Chondrocyte (in vitro differentiated cells): ENCODE measurements at regions not wholly inside any gene's neighbourhood (a gene's known extent, or its start where the extent isn't known, plus 50 kb on each side); places are given as distances from the start of the nearest gene placed in this dataset.

Source experiments
- DNase-seq: peaks from one replicate; pipeline ENCODE4 v3.0.0; 2021; ENCODE audit warnings: mixed read lengths, low spot score
- H3K27ac Mint-ChIP-seq: one replicate; pipeline ENCODE4 v1.8.0; 2021; ENCODE audit warnings: mild to moderate bottlenecking, moderate library complexity, mixed read lengths; ENCODE audit not compliant: unreplicated experiment
- H3K27me3 Mint-ChIP-seq: 2 replicates; pipeline ENCODE4 v1.8.0; 2021; ENCODE audit warnings: low read depth, mixed read lengths
- H3K36me3 Mint-ChIP-seq: 2 replicates; pipeline ENCODE4 v1.8.0; 2021; ENCODE audit warnings: low read depth, mixed read lengths
- H3K4me1 Mint-ChIP-seq: 2 replicates; pipeline ENCODE4 v1.8.0; 2021; ENCODE audit warnings: low read depth, mild to moderate bottlenecking, mixed read lengths
- H3K4me3 Mint-ChIP-seq: one replicate; pipeline ENCODE4 v1.8.0; 2021; ENCODE audit warnings: mild to moderate bottlenecking, moderate library complexity, mixed read lengths; ENCODE audit not compliant: unreplicated experiment
- H3K9me3 Mint-ChIP-seq: 2 replicates; pipeline ENCODE4 v1.8.0; 2021; ENCODE audit warnings: low read depth, mixed read lengths
- TF ChIP-seq, protein P1 (sequence below): fragments of 200-600 bp; sonication (generic); IDR thresholded peaks from 2 replicates; pipeline ENCODE4 v1.5.0; 2021; ENCODE audit warnings: antibody characterized with exemption, mild to moderate bottlenecking, moderate library complexity

DNA sequence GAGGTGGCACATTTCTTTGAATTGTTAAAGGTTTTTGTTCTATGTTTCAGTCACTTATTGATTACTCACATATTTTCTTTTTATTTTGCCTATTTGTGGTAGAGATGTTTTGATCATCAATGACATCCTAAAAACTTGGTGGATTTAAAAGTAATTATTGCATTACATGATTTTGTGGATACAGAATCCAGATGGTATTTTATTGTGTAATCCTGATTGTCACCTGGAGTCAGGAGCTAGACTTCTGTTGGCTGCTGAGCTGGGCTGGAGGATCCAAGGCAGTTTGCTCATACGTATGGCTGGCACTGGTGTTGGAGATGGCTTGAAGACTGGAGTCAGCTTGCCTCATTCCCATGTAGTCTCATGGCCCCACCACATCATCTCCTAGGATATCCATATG lies 1009.6 kb upstream of the PCDH7 start:
- peaks cover 7% of the 10 kb centered on the region for H3K9me3 Mint-ChIP-seq
- no peak for DNase-seq
- no peak overlapping the region for H3K4me3 Mint-ChIP-seq
- H3K4me1 Mint-ChIP-seq = peaks cover 4% of the 10 kb centered on the region
- TF ChIP-seq, protein P1, sequence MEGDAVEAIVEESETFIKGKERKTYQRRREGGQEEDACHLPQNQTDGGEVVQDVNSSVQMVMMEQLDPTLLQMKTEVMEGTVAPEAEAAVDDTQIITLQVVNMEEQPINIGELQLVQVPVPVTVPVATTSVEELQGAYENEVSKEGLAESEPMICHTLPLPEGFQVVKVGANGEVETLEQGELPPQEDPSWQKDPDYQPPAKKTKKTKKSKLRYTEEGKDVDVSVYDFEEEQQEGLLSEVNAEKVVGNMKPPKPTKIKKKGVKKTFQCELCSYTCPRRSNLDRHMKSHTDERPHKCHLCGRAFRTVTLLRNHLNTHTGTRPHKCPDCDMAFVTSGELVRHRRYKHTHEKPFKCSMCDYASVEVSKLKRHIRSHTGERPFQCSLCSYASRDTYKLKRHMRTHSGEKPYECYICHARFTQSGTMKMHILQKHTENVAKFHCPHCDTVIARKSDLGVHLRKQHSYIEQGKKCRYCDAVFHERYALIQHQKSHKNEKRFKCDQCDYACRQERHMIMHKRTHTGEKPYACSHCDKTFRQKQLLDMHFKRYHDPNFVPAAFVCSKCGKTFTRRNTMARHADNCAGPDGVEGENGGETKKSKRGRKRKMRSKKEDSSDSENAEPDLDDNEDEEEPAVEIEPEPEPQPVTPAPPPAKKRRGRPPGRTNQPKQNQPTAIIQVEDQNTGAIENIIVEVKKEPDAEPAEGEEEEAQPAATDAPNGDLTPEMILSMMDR = no peak
- no peaks in the 10 kb centered on the region for H3K27me3 Mint-ChIP-seq
- H3K36me3 Mint-ChIP-seq = no peaks in the 10 kb centered on the region
- no peak overlapping the region for H3K27ac Mint-ChIP-seq

DNA sequence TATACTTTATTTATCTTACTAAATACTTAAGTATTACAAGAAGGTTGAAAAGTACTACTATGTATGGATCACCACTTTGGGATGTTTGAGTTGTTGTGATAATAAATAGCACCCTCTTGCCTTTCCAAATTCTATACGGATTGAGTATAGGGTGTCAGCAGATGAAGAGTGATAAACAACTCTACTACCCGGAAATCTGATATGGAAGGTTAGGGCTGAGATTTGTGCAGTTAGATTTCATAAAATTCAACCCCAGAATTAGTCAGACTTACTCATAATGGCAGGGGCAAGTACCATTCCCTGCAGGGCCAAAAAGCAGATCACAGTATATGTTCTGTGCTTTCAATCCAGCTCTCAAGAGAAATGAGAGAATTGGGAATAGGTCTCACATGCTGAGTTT lies 1008.9 kb upstream of the PCDH7 start:
- Mint-ChIP-seq H3K4me3 (no peak overlapping the region), H3K9me3 (peaks cover 7% of the 10 kb centered on the region), H3K36me3 (no peaks in the 10 kb centered on the region), H3K27me3 (no peaks in the 10 kb centered on the region), H3K27ac (no peak overlapping the region), H3K4me1 (peaks cover 4% of the 10 kb centered on the region)
- TF ChIP-seq, protein P1 = no peak
- no peak for DNase-seq

DNA sequence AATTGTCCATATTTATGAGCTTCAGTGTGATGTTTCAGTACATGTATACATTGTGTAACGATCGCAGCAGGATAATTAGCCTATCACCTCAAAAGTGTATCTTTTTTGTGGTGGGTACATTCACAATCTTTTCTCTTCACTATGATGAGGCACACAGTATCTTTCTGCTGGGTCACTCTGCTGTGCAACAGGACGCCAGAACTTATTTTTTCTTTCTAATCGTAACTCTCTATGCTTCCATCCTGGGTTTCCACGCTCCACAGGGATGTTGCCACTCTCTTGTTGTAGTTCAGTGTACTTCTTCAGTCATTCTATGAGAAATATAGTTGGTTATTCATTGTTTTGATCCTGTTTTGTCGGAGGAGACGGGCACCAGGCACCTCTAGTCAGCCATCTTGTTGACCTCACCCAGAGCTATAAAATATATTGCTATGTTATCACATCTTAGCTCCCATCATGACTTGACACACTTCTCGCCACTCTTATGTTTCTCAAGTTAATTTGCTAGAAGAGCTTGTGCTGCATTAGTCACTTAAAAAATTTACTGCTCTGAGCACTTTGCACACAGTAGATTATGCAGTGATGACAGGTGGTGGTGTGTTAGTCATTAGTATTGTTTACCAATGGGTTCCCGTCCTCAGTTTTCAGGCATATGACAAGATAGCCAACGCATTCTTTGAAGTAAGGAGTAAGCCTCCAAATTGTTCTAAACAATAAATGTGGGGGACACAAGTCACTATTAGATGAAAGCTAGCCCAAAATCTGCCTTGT lies 1002.7 kb upstream of the PCDH7 start:
- TF ChIP-seq, protein P1 = no peak
- DNase-seq = no peak
- H3K4me3 Mint-ChIP-seq = no peak overlapping the region
- no peaks in the 10 kb centered on the region for H3K4me1 Mint-ChIP-seq
- H3K27ac Mint-ChIP-seq = no peak overlapping the region
- no peaks in the 10 kb centered on the region for H3K36me3 Mint-ChIP-seq
- no peaks in the 10 kb centered on the region for H3K27me3 Mint-ChIP-seq
- no peaks in the 10 kb centered on the region for H3K9me3 Mint-ChIP-seq

DNA sequence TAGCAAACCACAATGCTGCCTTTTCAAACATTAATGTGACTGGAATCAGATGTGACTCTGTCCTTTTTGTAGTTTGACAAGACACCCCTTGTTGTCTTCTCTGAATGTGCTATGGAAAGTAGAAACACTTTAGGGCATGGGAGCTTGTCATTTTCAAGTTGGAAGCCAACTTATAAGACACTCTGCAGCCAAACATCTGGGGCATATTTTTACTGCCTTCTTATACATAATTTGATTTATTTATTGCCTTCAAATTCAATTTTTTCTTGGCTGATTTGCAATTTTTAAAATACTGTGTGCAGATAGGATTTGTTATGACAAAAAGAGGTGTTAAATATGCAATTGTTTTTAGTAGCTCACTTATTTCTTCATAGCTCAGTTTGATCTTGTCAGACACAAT lies 1002.0 kb upstream of the PCDH7 start:
- no peaks in the 10 kb centered on the region for H3K36me3 Mint-ChIP-seq
- TF ChIP-seq, protein P1 = no peak
- no peaks in the 10 kb centered on the region for H3K4me1 Mint-ChIP-seq
- no peaks in the 10 kb centered on the region for H3K9me3 Mint-ChIP-seq
- no peaks in the 10 kb centered on the region for H3K27me3 Mint-ChIP-seq
- no peak overlapping the region for H3K4me3 Mint-ChIP-seq
- H3K27ac Mint-ChIP-seq = no peak overlapping the region
- no peak for DNase-seq

DNA sequence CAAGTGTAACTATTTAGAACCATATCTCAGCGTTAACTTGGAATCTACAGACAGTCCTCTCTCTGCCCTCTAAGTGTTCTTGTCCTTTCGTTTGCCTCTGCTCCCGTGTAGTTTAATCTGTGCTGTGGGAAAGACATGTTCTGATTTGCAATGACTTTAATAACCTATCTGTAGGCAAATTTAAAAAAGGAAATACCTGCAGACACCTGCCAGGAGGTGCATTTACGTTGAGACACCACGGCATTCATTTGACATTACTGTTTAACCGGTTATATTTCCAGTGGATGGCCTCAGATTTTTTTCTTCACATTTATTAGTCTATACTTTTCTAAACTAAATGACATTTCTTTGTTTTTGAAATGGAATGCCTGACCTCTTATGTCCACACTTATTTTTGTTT lies 997.9 kb upstream of the PCDH7 start:
- H3K4me3 Mint-ChIP-seq = no peak overlapping the region
- TF ChIP-seq, protein P1 = no peak
- no peaks in the 10 kb centered on the region for H3K36me3 Mint-ChIP-seq
- H3K27me3 Mint-ChIP-seq = peaks cover 2% of the 10 kb centered on the region
- DNase-seq = no peak
- no peak overlapping the region for H3K27ac Mint-ChIP-seq
- H3K4me1 Mint-ChIP-seq = no peaks in the 10 kb centered on the region
- no peaks in the 10 kb centered on the region for H3K9me3 Mint-ChIP-seq
